IPS-20b (cell line): ENCODE measurements at regions not wholly inside any gene's neighbourhood (a gene's known extent, or its start where the extent isn't known, plus 50 kb on each side); places are given as distances from the start of the nearest gene placed in this dataset.
A peak's percentile ranks its signal among the peaks of the same experiment; 100 is the strongest.
"Not testable (repeated sequence)": the region's sequence is repeated elsewhere in the genome, so short reads cannot be mapped to it uniquely, and the experiment has no call there.

Experiments
- H3K27ac ChIP-seq: one replicate; pipeline ENCODE4 v1.5.1; 2013; ENCODE audit warnings: low read length
- H3K27me3 ChIP-seq: 2 replicates; pipeline ENCODE4 v1.6.1; 2013; ENCODE audit warnings: mild to moderate bottlenecking, low read length, inconsistent platforms; ENCODE audit not compliant: insufficient read depth
- H3K36me3 ChIP-seq: 2 replicates; pipeline ENCODE4 v1.6.1; 2013; ENCODE audit warnings: low read depth, mild to moderate bottlenecking, inconsistent platforms, low read length, moderate library complexity; ENCODE audit not compliant: insufficient read depth
- H3K4me1 ChIP-seq: 2 replicates; pipeline ENCODE4 v1.6.1; 2013; ENCODE audit warnings: mild to moderate bottlenecking, control low read depth, inconsistent platforms, low read length, moderate library complexity; ENCODE audit not compliant: insufficient read depth
- H3K4me3 ChIP-seq: 2 replicates; pipeline ENCODE4 v1.5.1; 2013; ENCODE audit warnings: mild to moderate bottlenecking, low read length, inconsistent platforms
- H3K9ac ChIP-seq: 2 replicates; pipeline ENCODE4 v1.6.1; 2013; ENCODE audit warnings: low read depth, mild to moderate bottlenecking, inconsistent platforms, low read length, moderate library complexity
- H3K9me3 ChIP-seq: 2 replicates; pipeline ENCODE4 v1.6.1; 2013; ENCODE audit warnings: mild to moderate bottlenecking, low read depth, low read length, inconsistent platforms; ENCODE audit not compliant: insufficient read depth

DNA sequence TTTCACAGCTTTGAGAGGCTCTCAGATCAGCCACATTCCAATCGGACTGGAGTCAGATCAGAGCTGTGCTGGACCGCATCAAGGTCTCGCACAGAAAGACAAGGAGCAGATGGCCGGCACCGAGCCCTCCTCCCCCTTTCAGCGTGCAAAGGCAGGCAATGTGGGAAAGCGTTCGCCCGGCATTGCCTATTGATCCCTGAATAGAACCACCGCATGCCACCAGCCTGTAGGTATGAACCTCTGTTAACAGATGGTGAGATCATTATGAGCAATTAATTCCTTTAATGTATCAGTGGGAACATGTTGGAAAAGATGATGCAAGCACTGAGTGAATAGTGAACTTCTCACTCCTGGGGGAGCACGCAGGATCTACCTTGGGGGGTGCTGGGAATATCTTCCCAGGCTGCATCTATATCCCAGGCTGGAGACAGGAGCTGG is 117.5 kb upstream of the ID4 start:
- H3K4me3 ChIP-seq: peak overlapping the region; percentile 2; the same call in 1 of the 2 replicates
- H3K4me1 ChIP-seq: peaks cover 35% of the 10 kb centered on the region; the same call in 1 of the 2 replicates
- no peaks in the 10 kb centered on the region for H3K36me3 ChIP-seq
- H3K27ac ChIP-seq: no peak overlapping the region
- no peaks in the 10 kb centered on the region for H3K9me3 ChIP-seq
- no peaks in the 10 kb centered on the region for H3K27me3 ChIP-seq
- peak overlapping the region; percentile 27; the same call in 1 of the 2 replicates for H3K9ac ChIP-seq

DNA sequence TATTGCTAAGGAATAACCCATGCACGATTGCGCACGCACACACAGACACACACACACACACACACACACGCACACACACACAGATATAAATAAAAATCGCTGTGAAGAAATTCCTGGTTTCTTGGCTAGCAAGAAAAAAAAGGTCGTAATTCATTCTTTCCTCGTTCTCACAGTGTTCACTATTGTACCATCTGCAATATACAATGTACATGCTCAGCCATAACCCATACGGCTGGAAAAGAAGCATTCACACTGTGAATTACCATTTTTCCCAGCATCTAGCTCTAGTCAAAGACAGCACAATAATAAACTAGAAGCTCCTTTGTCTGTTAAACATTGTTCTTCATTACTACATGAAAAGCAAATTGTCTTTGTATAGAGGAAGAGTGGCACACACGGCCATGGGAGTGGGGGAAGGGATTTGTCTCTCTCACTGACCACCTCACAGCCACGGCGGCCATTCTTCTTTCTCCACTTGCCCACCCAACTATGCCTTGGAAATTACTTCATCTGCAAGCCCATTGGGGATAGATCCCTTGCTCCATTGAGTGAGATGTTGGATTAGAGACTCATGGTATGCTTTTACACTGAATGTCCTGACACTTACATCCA is 115.3 kb upstream of the ID4 start:
- Histone ChIP-seq H3K4me1 (peaks cover 23% of the 10 kb centered on the region; the same call in 1 of the 2 replicates), H3K27me3 (no peaks in the 10 kb centered on the region), H3K27ac (no peak overlapping the region), H3K4me3 (no peak overlapping the region), H3K9ac (no peak overlapping the region), H3K36me3 (no peaks in the 10 kb centered on the region), H3K9me3 (no peaks in the 10 kb centered on the region)

DNA sequence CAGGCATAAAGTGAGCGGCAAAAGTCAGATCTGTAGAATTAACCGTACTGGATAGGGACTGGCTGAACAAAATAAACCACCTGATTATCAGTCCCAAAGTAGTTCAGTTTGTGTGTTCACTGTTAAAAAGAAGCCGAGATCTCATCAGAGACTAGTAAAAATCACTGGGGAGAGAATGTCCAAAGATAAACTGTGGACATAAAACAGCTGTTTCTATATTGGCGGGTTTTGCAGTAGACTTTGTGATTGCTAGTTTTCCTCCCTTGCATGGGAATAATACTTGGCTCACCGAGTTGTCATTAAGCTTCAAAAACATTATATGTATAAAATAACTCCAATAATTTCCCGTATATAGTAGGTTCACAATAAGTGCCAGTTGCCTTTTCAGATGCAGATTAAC is 114.2 kb upstream of the ID4 start:
- Histone ChIP-seq H3K36me3 (no peaks in the 10 kb centered on the region), H3K4me3 (no peak overlapping the region), H3K27ac (no peak overlapping the region)

DNA sequence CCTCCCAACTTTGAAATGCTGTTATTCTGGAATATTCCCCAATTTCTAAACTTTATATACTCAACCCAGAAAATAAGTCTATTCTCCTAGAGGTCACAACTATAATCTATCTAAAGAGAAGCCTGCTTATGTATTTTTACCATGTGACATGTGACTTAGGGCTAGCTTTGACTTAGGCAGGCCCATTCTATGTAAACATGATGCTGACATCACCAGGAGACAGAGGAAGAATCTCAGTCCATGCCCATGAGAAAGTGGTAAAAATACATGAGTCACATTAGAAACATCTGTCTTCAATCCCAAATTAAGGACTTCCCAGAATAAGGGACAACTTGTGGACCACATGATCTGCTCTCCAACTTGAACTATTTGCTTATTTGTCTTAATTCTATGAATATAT is 113.6 kb upstream of the ID4 start:
- H3K9me3 ChIP-seq: no peaks in the 10 kb centered on the region

More for the DNA sequence above, 114.2 kb upstream of the ID4 start:
- Histone ChIP-seq H3K9me3 (no peaks in the 10 kb centered on the region), H3K9ac (no peak overlapping the region), H3K27me3 (no peaks in the 10 kb centered on the region), H3K4me1 (peaks cover 23% of the 10 kb centered on the region; the same call in 1 of the 2 replicates)

DNA sequence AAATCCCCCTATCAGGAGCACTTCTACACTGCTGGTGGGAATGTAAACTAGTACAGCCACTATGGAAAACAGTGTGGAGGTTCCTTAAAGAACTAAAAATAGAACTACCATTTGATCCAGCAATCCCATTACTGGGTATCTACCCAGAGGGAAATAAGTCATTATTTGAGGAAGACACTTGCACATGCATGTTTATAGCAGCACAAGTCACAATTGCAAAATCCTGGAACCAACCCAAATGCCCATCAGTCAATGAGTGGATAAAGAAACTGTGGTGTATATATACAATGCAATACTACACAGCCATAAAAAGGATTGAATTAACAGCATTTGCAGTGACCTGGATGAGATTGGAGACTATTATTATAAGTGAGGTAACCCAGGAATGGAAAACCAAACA is 111.7 kb upstream of the ID4 start:
- H3K4me3 ChIP-seq, H3K4me1 ChIP-seq, H3K9me3 ChIP-seq, H3K27ac ChIP-seq, H3K9ac ChIP-seq, H3K27me3 ChIP-seq, H3K36me3 ChIP-seq: not testable (repeated sequence)

More for the DNA sequence above, 113.6 kb upstream of the ID4 start:
- no peaks in the 10 kb centered on the region for H3K36me3 ChIP-seq
- H3K4me1 ChIP-seq: peaks cover 23% of the 10 kb centered on the region; the same call in 1 of the 2 replicates
- no peaks in the 10 kb centered on the region for H3K27me3 ChIP-seq
- no peak overlapping the region for H3K4me3 ChIP-seq
- no peak overlapping the region for H3K9ac ChIP-seq
- no peak overlapping the region for H3K27ac ChIP-seq

DNA sequence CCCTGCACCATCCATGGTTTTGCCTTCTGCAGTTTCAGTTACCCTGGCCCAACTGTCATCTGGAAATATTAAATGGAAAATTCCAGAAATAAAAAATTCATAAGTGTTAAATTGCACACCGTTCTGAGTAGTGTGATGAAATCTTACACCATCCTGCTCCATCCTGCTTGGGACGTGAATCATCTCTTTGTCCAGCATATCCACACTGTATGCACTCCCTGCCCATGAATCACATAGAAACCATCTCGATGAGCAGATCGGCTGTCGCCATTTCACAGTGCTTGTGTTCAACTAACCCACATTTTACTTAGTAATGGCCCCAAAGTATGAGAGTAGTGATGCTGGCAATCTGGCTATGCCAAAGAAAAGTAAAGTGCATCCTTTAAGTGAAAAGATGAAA is 105.9 kb upstream of the ID4 start:
- Histone ChIP-seq H3K4me1 (peaks cover 25% of the 10 kb centered on the region; the same call in 1 of the 2 replicates), H3K27me3 (no peaks in the 10 kb centered on the region), H3K9ac (no peak overlapping the region), H3K36me3 (no peaks in the 10 kb centered on the region), H3K27ac (no peak overlapping the region), H3K4me3 (no peak overlapping the region), H3K9me3 (no peaks in the 10 kb centered on the region)

DNA sequence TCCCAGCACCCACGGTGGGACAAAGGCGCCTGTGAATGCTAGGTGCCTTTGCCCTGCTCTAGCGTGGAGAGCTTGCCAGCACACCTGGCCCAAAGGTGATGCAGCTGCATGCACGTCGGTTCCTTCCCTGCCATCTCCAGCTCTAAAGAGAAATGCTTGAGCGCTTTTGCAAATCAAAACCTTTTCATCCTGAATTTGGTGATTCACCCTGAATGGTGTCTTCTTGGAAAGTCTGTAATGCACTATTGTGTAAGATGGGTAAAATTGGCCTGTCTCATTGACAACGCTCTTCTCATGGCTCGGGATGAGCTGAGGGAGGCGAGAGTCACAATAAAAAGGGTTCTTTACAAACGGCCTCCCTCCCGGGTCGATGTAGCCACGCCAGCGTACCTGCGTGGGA is 103.1 kb upstream of the ID4 start:
- Histone ChIP-seq H3K4me3 (no peak overlapping the region), H3K9ac (no peak overlapping the region), H3K36me3 (no peaks in the 10 kb centered on the region), H3K27ac (no peak overlapping the region), H3K9me3 (no peaks in the 10 kb centered on the region), H3K27me3 (no peaks in the 10 kb centered on the region), H3K4me1 (peaks cover 25% of the 10 kb centered on the region; the same call in 1 of the 2 replicates)

DNA sequence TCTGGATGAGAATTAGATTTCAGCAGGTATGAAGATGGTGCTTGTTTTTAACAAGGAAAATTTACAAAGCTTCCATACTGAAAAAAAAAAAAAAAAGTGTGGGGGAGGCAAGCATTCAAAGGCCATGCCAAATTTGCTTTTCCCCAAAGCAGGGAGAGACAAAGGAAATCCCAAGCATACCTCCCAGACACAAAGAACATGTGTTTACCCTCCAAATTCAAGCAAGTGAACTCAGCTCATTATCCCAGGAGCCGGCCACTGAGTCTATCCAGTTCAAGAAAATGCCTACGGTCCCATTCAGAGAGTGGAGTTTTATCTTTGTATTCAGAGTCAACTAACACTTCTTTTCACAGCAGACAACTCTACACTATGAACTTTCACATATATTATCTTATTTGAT is 102.7 kb upstream of the ID4 start:
- Histone ChIP-seq H3K4me1 (peaks cover 25% of the 10 kb centered on the region; the same call in 1 of the 2 replicates), H3K27me3 (no peaks in the 10 kb centered on the region), H3K9ac (no peak overlapping the region; the same call in 1 of the 2 replicates), H3K27ac (no peak overlapping the region), H3K9me3 (no peaks in the 10 kb centered on the region), H3K4me3 (no peak overlapping the region), H3K36me3 (no peaks in the 10 kb centered on the region)

DNA sequence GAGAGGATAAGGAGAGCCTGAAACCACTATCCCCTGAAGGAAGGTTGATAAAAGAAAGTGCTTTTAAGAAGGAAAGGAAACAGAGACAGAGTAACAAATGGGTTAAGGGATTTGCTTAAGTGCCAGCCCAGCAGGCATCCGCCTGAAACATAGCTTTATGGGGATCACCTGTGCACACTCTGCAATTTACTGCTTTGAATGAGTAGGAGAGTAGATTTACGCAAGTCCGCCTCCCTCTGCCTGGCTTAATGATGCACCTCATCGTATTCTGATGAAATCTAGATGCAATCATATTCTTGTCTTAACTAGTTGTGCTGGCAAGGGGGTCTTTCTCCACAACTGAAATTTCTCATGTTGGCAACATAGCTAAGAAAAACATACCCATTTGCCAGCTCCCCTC is 101.1 kb upstream of the ID4 start:
- Histone ChIP-seq H3K4me3 (no peak overlapping the region), H3K27me3 (no peaks in the 10 kb centered on the region), H3K9me3 (no peaks in the 10 kb centered on the region), H3K4me1 (peaks cover 25% of the 10 kb centered on the region; the same call in 1 of the 2 replicates), H3K36me3 (no peaks in the 10 kb centered on the region), H3K9ac (no peak overlapping the region), H3K27ac (no peak overlapping the region)

DNA sequence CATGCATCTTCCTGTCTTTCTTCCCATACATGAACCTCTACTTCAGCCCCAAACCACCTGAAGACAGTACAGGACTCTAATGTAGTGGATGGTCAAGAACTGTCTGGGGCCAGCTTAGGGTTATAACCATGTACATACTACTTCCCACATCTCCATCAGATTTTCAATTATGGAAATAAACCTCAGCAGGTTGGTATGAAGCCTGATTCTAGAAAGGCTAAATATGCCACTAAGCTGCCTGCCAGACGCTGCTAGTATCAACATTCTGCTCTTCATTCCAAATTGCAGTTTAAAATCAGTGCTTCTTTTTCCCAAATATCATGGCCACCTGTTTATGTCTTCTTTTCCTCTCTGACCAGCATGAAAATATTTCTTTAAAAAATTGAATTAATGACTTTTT is 99.2 kb upstream of the ID4 start:
- Histone ChIP-seq H3K4me3 (no peak overlapping the region), H3K4me1 (peaks cover 23% of the 10 kb centered on the region; the same call in 1 of the 2 replicates), H3K27ac (no peak overlapping the region), H3K9ac (no peak overlapping the region), H3K9me3 (no peaks in the 10 kb centered on the region), H3K36me3 (no peaks in the 10 kb centered on the region), H3K27me3 (no peaks in the 10 kb centered on the region)

DNA sequence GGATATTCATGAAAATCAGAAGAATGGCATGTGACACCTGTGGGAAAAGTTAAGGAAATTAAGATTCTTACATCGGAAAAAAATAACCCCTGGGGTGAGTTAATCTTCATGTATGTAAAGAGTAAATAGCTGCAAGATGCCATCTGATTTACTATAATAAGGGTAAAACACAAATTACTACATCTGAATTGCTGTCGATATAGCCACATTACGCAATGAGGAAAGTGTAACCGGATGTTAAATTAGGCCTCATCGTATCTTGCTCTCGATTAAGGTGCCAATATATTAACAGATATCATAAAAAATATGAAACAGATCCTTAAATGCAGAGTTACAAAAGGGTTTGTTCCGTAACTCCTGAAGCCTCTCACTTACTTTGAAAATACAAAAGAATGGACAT is 87.4 kb upstream of the ID4 start:
- Histone ChIP-seq H3K36me3 (no peaks in the 10 kb centered on the region), H3K4me1 (no peaks in the 10 kb centered on the region), H3K4me3 (no peak overlapping the region), H3K27me3 (no peaks in the 10 kb centered on the region), H3K27ac (no peak overlapping the region), H3K9me3 (no peaks in the 10 kb centered on the region), H3K9ac (no peak overlapping the region)

DNA sequence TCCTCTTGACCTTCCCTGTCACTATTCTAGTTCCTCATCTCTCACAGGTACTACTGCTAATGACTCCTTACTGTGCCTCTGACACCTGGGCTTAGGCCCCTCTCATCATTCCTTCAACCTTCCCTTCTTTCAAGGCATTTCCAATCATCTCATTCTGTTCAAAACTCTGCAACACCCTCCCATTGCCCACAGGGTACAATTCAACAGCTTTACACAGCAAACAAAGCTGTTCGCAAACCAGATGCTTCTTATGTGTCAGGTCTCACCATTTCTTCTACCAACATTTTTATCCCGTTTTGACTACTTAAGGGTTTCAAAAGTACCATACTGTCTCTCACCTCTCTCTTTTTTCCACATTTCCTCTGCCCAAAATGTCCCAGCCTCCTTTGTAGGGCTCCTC is 84.4 kb upstream of the ID4 start:
- H3K4me1 ChIP-seq: 0 out of 2 replicates have a peak, but pooled peaks cover 5% of the 10 kb centered on the region
- no peak overlapping the region for H3K9ac ChIP-seq
- H3K36me3 ChIP-seq: no peaks in the 10 kb centered on the region
- no peaks in the 10 kb centered on the region for H3K27me3 ChIP-seq
- H3K9me3 ChIP-seq: no peaks in the 10 kb centered on the region
- no peak overlapping the region for H3K4me3 ChIP-seq
- no peak overlapping the region for H3K27ac ChIP-seq
